A549 (cell line): ENCODE measurements at regions not wholly inside any gene's neighbourhood (a gene's known extent, or its start where the extent isn't known, plus 50 kb on each side); places are given as distances from the start of the nearest gene placed in this dataset.

Experiments used
- ATAC-seq, 2 experiments: fragments of 200-7000 bp in 1 of 2; fragments of >200 bp in 1 of 2; cut with Nextera tagmentation in 1 of 2; cut with Tn5 transposase in 1 of 2; 3 replicates each; pipeline versions ENCODE4 v1.8.0 to v1.9.1; 2018 to 2020; ENCODE audit warnings: mild to moderate bottlenecking in 1 of 2, moderate library complexity in 1 of 2
- CTCF ChIA-PET: fragments of 300-600 bp; sonication (Branson Sonifier 250); formaldehyde crosslinking; extraction: SDS; loops from one replicate; lab custom pipeline; 2021; ENCODE audit warnings: antibody characterized with exemption, inconsistent platforms; lab: Yijun Ruan, JAX
- POLR2A ChIA-PET: fragments of 350-600 bp; formaldehyde crosslinking; extraction: SDS; loops from one replicate; lab custom pipeline; 2021; ENCODE audit warnings: antibody characterized with exemption, inconsistent platforms; lab: Yijun Ruan, JAX
- DNase-seq, 2 experiments: peaks; one replicate each; pipeline versions ENCODE4 v3.0.0 to v3.0.0-alpha.2; 2011 to 2016; ENCODE audit warnings: low read depth in 1 of 2, low spot score in 1 of 2
- FAIRE-seq: peaks from 2 replicates; lab custom pipeline; 2011; peaks lifted over from hg19 to GRCh38; lab: Jason Lieb, UNC
- H3K27ac ChIP-seq, 2 experiments: fragments of >200 bp; sonication (Bioruptor Twin); formaldehyde crosslinking; 3 replicates each; pipeline ENCODE4 v1.5.1; 2016 to 2017
- H3K4me1 ChIP-seq: fragments of >200 bp; sonication (Bioruptor Twin); formaldehyde crosslinking; 3 replicates; pipeline ENCODE4 v1.6.1; 2016
- H3K4me2 ChIP-seq: fragments of >200 bp; sonication (Bioruptor Twin); formaldehyde crosslinking; 3 replicates; pipeline ENCODE4 v1.6.1; 2016
- H3K4me3 ChIP-seq: fragments of >200 bp; sonication (Bioruptor Twin); formaldehyde crosslinking; 3 replicates; pipeline ENCODE4 v1.5.1; 2016
- H3K9me3 ChIP-seq: fragments of >200 bp; sonication (Bioruptor Twin); formaldehyde crosslinking; 3 replicates; pipeline ENCODE4 v1.6.1; 2016
- ATOH8 ChIP-seq: fragments of 250-450 bp; sonication (Bioruptor Pico); IDR thresholded peaks from 2 replicates; pipeline ENCODE4 v1.5.0; 2020; ENCODE audit warnings: low read depth, mild to moderate bottlenecking, moderate library complexity
- CEBPB ChIP-seq, 2 experiments: fragments of >200 bp in 1 of 2; sonication (Bioruptor Twin) in 1 of 2; formaldehyde crosslinking in 1 of 2; IDR thresholded peaks; 2 replicates each; pipeline ENCODE4 v1.6.1; 2012 to 2016
- E2F6 ChIP-seq: IDR thresholded peaks from 2 replicates; pipeline ENCODE4 v1.6.1; 2012; ENCODE audit warnings: low read depth, borderline replicate concordance
- FOSB ChIP-seq: fragments of 250-450 bp; sonication (Bioruptor Pico); IDR thresholded peaks from 2 replicates; pipeline ENCODE4 v1.5.0; 2020; ENCODE audit warnings: mild to moderate bottlenecking, moderate library complexity
- HDAC2 ChIP-seq: fragments of 200-600 bp; sonication (generic); IDR thresholded peaks from 2 replicates; pipeline ENCODE4 v1.6.1; 2016
- JUN ChIP-seq, 2 experiments: fragments of >200 bp; sonication (Bioruptor Twin); formaldehyde crosslinking; IDR thresholded peaks; 2 replicates in 1 of 2; 3 replicates in 1 of 2; pipeline ENCODE4 v1.6.1; 2016 to 2017
- JUNB ChIP-seq: fragments of >200 bp; sonication (Bioruptor Twin); formaldehyde crosslinking; IDR thresholded peaks from 2 replicates; pipeline ENCODE4 v1.6.1; 2016
- KDM1A ChIP-seq: fragments of 200-600 bp; sonication (generic); IDR thresholded peaks from 2 replicates; pipeline ENCODE4 v1.6.1; 2016; ENCODE audit warnings: low read depth, mild to moderate bottlenecking
- KDM5A ChIP-seq: fragments of 200-600 bp; sonication (generic); IDR thresholded peaks from 2 replicates; pipeline ENCODE4 v1.6.1; 2016; ENCODE audit warnings: antibody characterized with exemption, mild to moderate bottlenecking
- MAX ChIP-seq: IDR thresholded peaks from 2 replicates; pipeline ENCODE4 v1.6.1; 2012
- MAZ ChIP-seq: fragments of 150-350 bp; IDR thresholded peaks from 2 replicates; pipeline ENCODE4 v1.6.1; 2014; ENCODE audit warnings: antibody characterized with exemption, low read depth, low read length, borderline replicate concordance
- NFE2L2 ChIP-seq: fragments of 150-350 bp; conservative IDR thresholded peaks from 2 replicates; pipeline ENCODE4 v1.6.1; 2014; ENCODE audit warnings: low read length
- NR3C1 ChIP-seq: fragments of >200 bp; sonication (Bioruptor Twin); formaldehyde crosslinking; IDR thresholded peaks from 3 replicates; pipeline ENCODE4 v1.6.1; 2017
- POLR2A ChIP-seq: IDR thresholded peaks from 2 replicates; pipeline ENCODE4 v1.6.1; 2012; ENCODE audit warnings: mild to moderate bottlenecking, low read length
- RAD21 ChIP-seq, 2 experiments: fragments of >200 bp in 1 of 2; sonication (Bioruptor Twin) in 1 of 2; formaldehyde crosslinking in 1 of 2; IDR thresholded peaks in 1 of 2; conservative IDR thresholded peaks in 1 of 2; 2 replicates in 1 of 2; 3 replicates in 1 of 2; pipeline ENCODE4 v1.6.1; 2012 to 2018; ENCODE audit warnings: inconsistent platforms in 1 of 2
- RARB ChIP-seq: fragments of 250-450 bp; sonication (Bioruptor Pico); IDR thresholded peaks from 2 replicates; pipeline ENCODE4 v1.8.0; 2021; ENCODE audit warnings: mild to moderate bottlenecking, moderate library complexity
- RCOR1 ChIP-seq: fragments of 150-350 bp; IDR thresholded peaks from 2 replicates; pipeline ENCODE4 v1.6.1; 2014; ENCODE audit warnings: antibody characterized with exemption, low read length, low read depth
- TFCP2L1 ChIP-seq: fragments of 250-450 bp; sonication (Bioruptor Pico); IDR thresholded peaks from 2 replicates; pipeline ENCODE4 v1.5.0; 2021; ENCODE audit warnings: mild to moderate bottlenecking
- ZNF302 ChIP-seq: fragments of 250-450 bp; sonication (Bioruptor Pico); IDR thresholded peaks from 2 replicates; pipeline ENCODE4 v1.9.0; 2021; ENCODE audit warnings: inconsistent platforms, mild to moderate bottlenecking, moderate library complexity
- WGBS: methylation state at CpG from one replicate; pipeline ENCODE4 v1.1.6; 2017; ENCODE audit errors: missing lambda C conversion rate; 5-methylcytosine and 5-hydroxymethylcytosine counted together
- TF ChIP-seq, protein P1 (sequence below): fragments of >200 bp; sonication (Bioruptor Twin); formaldehyde crosslinking; IDR thresholded peaks from 3 replicates; pipeline ENCODE4 v1.5.1; 2016

GRCh38 chr18:78601349-78601748 lies 378.3 kb upstream of the SALL3 start:
- DNase-seq (no peak), FAIRE-seq (no peak), ATAC-seq (no peak)
- CTCF ChIA-PET: no interaction called here
- H3K4me2 ChIP-seq: no peak overlapping the region
- no peak overlapping the region for H3K4me3 ChIP-seq
- H3K27ac ChIP-seq: no peak overlapping the region
- 10% methylated on average over 4 of the region's 14 CpGs for WGBS
- TF ChIP-seq RARB (CRISPR knock-in tag) (no peak), NFE2L2 (no peak), KDM1A (no peak), MAZ (no peak), FOSB (CRISPR knock-in tag) (no peak), RAD21 (conservative IDR thresholded peaks at IDR 0.05 in 1 of 2, IDR thresholded peaks at IDR 0.05 in 1 of 2) (no peak), ZNF302 (CRISPR knock-in tag) (no peak), NR3C1 (no peak), RCOR1 (no peak), HDAC2 (no peak), CEBPB (IDR thresholded peaks at IDR 0.05) (no peak), E2F6 (no peak), KDM5A (no peak)
- TF ChIP-seq, protein P1, sequence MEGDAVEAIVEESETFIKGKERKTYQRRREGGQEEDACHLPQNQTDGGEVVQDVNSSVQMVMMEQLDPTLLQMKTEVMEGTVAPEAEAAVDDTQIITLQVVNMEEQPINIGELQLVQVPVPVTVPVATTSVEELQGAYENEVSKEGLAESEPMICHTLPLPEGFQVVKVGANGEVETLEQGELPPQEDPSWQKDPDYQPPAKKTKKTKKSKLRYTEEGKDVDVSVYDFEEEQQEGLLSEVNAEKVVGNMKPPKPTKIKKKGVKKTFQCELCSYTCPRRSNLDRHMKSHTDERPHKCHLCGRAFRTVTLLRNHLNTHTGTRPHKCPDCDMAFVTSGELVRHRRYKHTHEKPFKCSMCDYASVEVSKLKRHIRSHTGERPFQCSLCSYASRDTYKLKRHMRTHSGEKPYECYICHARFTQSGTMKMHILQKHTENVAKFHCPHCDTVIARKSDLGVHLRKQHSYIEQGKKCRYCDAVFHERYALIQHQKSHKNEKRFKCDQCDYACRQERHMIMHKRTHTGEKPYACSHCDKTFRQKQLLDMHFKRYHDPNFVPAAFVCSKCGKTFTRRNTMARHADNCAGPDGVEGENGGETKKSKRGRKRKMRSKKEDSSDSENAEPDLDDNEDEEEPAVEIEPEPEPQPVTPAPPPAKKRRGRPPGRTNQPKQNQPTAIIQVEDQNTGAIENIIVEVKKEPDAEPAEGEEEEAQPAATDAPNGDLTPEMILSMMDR: no peak
- TF ChIP-seq, all 56 proteins: peak for 0
- H3K4me1 ChIP-seq: no peaks in the 10 kb centered on the region
- POLR2A ChIA-PET: no interaction called here
- H3K9me3 ChIP-seq: no peaks in the 10 kb centered on the region

GRCh38 chr18:78601923-78602322 lies 377.7 kb upstream of the SALL3 start:
- Histone ChIP-seq H3K27ac (no peak overlapping the region), H3K4me1 (no peaks in the 10 kb centered on the region), H3K9me3 (no peaks in the 10 kb centered on the region), H3K4me2 (no peak overlapping the region), H3K4me3 (no peak overlapping the region)
- TF ChIP-seq NR3C1 (no peak), JUNB (no peak), TFCP2L1 (CRISPR knock-in tag) (no peak), POLR2A (no peak)
- ATAC-seq (no peak), DNase-seq (no peak), FAIRE-seq (no peak)
- WGBS: 0% methylated on average over 4 of the region's 7 CpGs
- POLR2A ChIA-PET: no interaction called here
- CTCF ChIA-PET: interaction anchor here (0.5 kb wide), 1 partner anchor 306 kb away, joined by 3 read pairs; no protein-coding TSS in a partner anchor

- H3K4me3 ChIP-seq: no peak overlapping the region
- H3K9me3 ChIP-seq: no peaks in the 10 kb centered on the region
- no peak overlapping the region for H3K27ac ChIP-seq
- FAIRE-seq (no peak), DNase-seq (no peak), ATAC-seq (no peak)
- ChIA-PET CTCF (interaction anchor here (0.5 kb wide), 1 partner anchor 306 kb away, joined by 3 read pairs; no protein-coding TSS in a partner anchor), POLR2A (no interaction called here)
- no peak overlapping the region for H3K4me2 ChIP-seq
- WGBS: 15% methylated on average over 11 of the region's 12 CpGs
- TF ChIP-seq ZNF302 (CRISPR knock-in tag) (no peak), JUN (IDR thresholded peaks at IDR 0.05) (no peak), POLR2A (no peak), MAX (no peak), ATOH8 (no peak)
- no peaks in the 10 kb centered on the region for H3K4me1 ChIP-seq
These were observed 377.2 kb upstream of the SALL3 start for GRCh38 chr18:78602430-78602829.
